Astrocyte of the cerebellum (primary cell): ENCODE measurements at regions not wholly inside any gene's neighbourhood (a gene's known extent, or its start where the extent isn't known, plus 50 kb on each side); places are given as distances from the start of the nearest gene placed in this dataset.

Experiments used
- DNase-seq: peaks from one replicate; pipeline ENCODE4 v3.0.0-alpha.2; 2011; ENCODE audit warnings: low read depth
- H3K4me3 ChIP-seq: 2 replicates; pipeline ENCODE4 v1.5.1; 2011; ENCODE audit warnings: mild to moderate bottlenecking, low read depth, low read length, moderate library complexity
- CTCF ChIP-seq: IDR thresholded peaks from 2 replicates; pipeline ENCODE4 v1.5.1; 2012; ENCODE audit warnings: low read length, low read depth, moderate library complexity, mild to moderate bottlenecking; ENCODE audit errors: missing control alignments
- in situ Hi-C: cut with HindIII; loops from 2 replicates; pipeline ENCODE4 v1.10.0; 2017; ENCODE audit warnings: low sequenced_read_pairs

GRCh38 chr5:3862906-3863305 lies 267.3 kb downstream of the IRX1 start:
- in situ Hi-C loops = no loop called here
- no peak for DNase-seq
- TF ChIP-seq CTCF = no peak
- H3K4me3 ChIP-seq = no peak overlapping the region

GRCh38 chr5:3875144-3875543 lies 279.5 kb downstream of the IRX1 start:
- H3K4me3 ChIP-seq = no peak overlapping the region
- no peak for TF ChIP-seq CTCF
- no peak for DNase-seq
- in situ Hi-C loops = no loop called here

GRCh38 chr5:3878267-3878666 lies 282.6 kb downstream of the IRX1 start:
- in situ Hi-C loops = no loop called here
- TF ChIP-seq CTCF = no peak
- DNase-seq = no peak
- no peak overlapping the region for H3K4me3 ChIP-seq

- no peak for TF ChIP-seq CTCF
- DNase-seq = no peak
- in situ Hi-C loops = no loop called here
Measured at GRCh38 chr5:3883040-3883439, 287.4 kb downstream of the IRX1 start.

GRCh38 chr5:3886524-3887451 lies 291.2 kb downstream of the IRX1 start:
- no peak for DNase-seq
- H3K4me3 ChIP-seq = no peak overlapping the region
- in situ Hi-C loops = no loop called here
- TF ChIP-seq CTCF = no peak

More at GRCh38 chr5:3883040-3883439, 287.4 kb downstream of the IRX1 start:
- no peak overlapping the region for H3K4me3 ChIP-seq

GRCh38 chr5:3888310-3888709 lies 292.7 kb downstream of the IRX1 start:
- in situ Hi-C loops = no loop called here
- H3K4me3 ChIP-seq = no peak overlapping the region
- no peak for DNase-seq
- no peak for TF ChIP-seq CTCF
